SU-DHL-6 (cell line): ENCODE measurements at regions not wholly inside any gene's neighbourhood (a gene's known extent, or its start where the extent isn't known, plus 50 kb on each side); places are given as distances from the start of the nearest gene placed in this dataset.
"Not testable (repeated sequence)": the region's sequence is repeated elsewhere in the genome, so short reads cannot be mapped to it uniquely, and the experiment has no call there.

ENCODE experiments used
- H2AFZ ChIP-seq: fragments of 200-600 bp; sonication (generic); 2 replicates; pipeline ENCODE4 v1.6.1; 2014; ENCODE audit warnings: low read depth, mild to moderate bottlenecking, moderate library complexity, mixed read lengths, antibody characterized with exemption, low read length; ENCODE audit not compliant: severe bottlenecking
- H3F3A ChIP-seq: fragments of 200-600 bp; shearing (Covaris generic); 2 replicates; pipeline ENCODE4 v1.6.0; 2016; ENCODE audit warnings: antibody characterized with exemption, mild to moderate bottlenecking; ENCODE audit not compliant: insufficient read depth
- H3K27ac ChIP-seq: fragments of 200-600 bp; sonication (generic); 2 replicates; pipeline ENCODE4 v1.5.1; 2016; ENCODE audit warnings: low read depth, mild to moderate bottlenecking, low read length, moderate library complexity, mixed read lengths
- H3K27me3 ChIP-seq: fragments of 200-600 bp; sonication (generic), shearing (Covaris generic); 2 replicates; pipeline ENCODE4 v1.6.0; 2014; ENCODE audit warnings: mild to moderate bottlenecking, low read length
- H3K36me3 ChIP-seq: fragments of 200-600 bp; sonication (generic); 2 replicates; pipeline ENCODE4 v1.6.1; 2014; ENCODE audit warnings: mild to moderate bottlenecking, low read length, mixed read lengths
- H3K4me2 ChIP-seq: fragments of 300-600, 200-600 bp; shearing (Covaris generic), sonication (generic); 2 replicates; pipeline ENCODE4 v1.6.0; 2014; ENCODE audit warnings: low read length, low read depth, mild to moderate bottlenecking; ENCODE audit not compliant: poor library complexity, severe bottlenecking
- H3K4me3 ChIP-seq: fragments of 200-600 bp; sonication (generic); 2 replicates; pipeline ENCODE4 v1.5.1; 2014; ENCODE audit warnings: antibody characterized with exemption, low read length, mild to moderate bottlenecking, mixed read lengths; ENCODE audit not compliant: insufficient read depth, poor library complexity, severe bottlenecking
- H3K79me2 ChIP-seq: fragments of 200-600 bp; sonication (generic); 2 replicates; pipeline ENCODE4 v1.6.1; 2014; ENCODE audit warnings: mild to moderate bottlenecking, low read length, moderate library complexity; ENCODE audit not compliant: insufficient read depth
- H3K9ac ChIP-seq: fragments of 200-600 bp; sonication (generic); 2 replicates; pipeline ENCODE4 v1.7.0; 2014; ENCODE audit warnings: mild to moderate bottlenecking, low read length
- H3K9me2 ChIP-seq: fragments of 200-600 bp; sonication (generic); replicated peaks from 2 replicates; pipeline ENCODE4 v1.6.1; 2014; ENCODE audit warnings: low read length; ENCODE audit not compliant: insufficient read depth
- H3K9me3 ChIP-seq: fragments of 200-600 bp; sonication (generic); 2 replicates; pipeline ENCODE4 v1.6.1; 2014; ENCODE audit warnings: low read length, mixed read lengths; ENCODE audit not compliant: insufficient read depth
- H4K20me1 ChIP-seq: fragments of 200-600 bp; sonication (generic); 2 replicates; pipeline ENCODE4 v1.6.1; 2014; ENCODE audit warnings: low read depth, mild to moderate bottlenecking, antibody characterized with exemption, low read length, moderate library complexity, mixed read lengths
- CTCF ChIP-seq: fragments of 200-600 bp; sonication (generic); IDR thresholded peaks from one replicate; pipeline ENCODE4 v1.5.1; 2017; ENCODE audit warnings: antibody characterized with exemption, mild to moderate bottlenecking, low read length, moderate library complexity; ENCODE audit not compliant: insufficient read depth, poor library complexity, severe bottlenecking
- EZH2phosphoT487 ChIP-seq: fragments of 200-600 bp; sonication (generic), shearing (Covaris generic); conservative IDR thresholded peaks from 2 replicates; pipeline ENCODE4 v1.6.1; 2018; ENCODE audit warnings: mild to moderate bottlenecking, antibody characterized with exemption, low read length, moderate library complexity, mixed read lengths

GRCh38 chr3:166860217-166860616, 519.9 kb downstream of the ZBBX start:
- TF ChIP-seq EZH2phosphoT487 (no peak), CTCF (no peak)
- Histone ChIP-seq H3K4me2 (no peak overlapping the region), H3K27ac (no peak overlapping the region)

GRCh38 chr3:166844329-166844728, 535.8 kb downstream of the ZBBX start:
- H3K36me3 ChIP-seq = no peaks in the 10 kb centered on the region
- H3K79me2 ChIP-seq = no peaks in the 10 kb centered on the region
- H3F3A ChIP-seq = no peaks in the 10 kb centered on the region
- H3K4me3 ChIP-seq = no peak overlapping the region
- no peaks in the 10 kb centered on the region for H3K27me3 ChIP-seq
- H3K4me2 ChIP-seq = no peak overlapping the region
- no peaks in the 10 kb centered on the region for H3K9me3 ChIP-seq
- TF ChIP-seq EZH2phosphoT487 = no peak
- TF ChIP-seq CTCF = no peak
- no peaks in the 10 kb centered on the region for H3K9me2 ChIP-seq
- H4K20me1 ChIP-seq = no peaks in the 10 kb centered on the region
- H3K27ac ChIP-seq = no peak overlapping the region
- no peak overlapping the region for H2AFZ ChIP-seq
- H3K9ac ChIP-seq = no peak overlapping the region

More at GRCh38 chr3:166860217-166860616, 519.9 kb downstream of the ZBBX start:
- Histone ChIP-seq H3K9ac (no peak overlapping the region), H2AFZ (peak overlapping the region; percentile 86), H3K4me3 (no peak overlapping the region), H3F3A (no peaks in the 10 kb centered on the region), H3K9me3 (peaks cover 8% of the 10 kb centered on the region; the same call in 1 of the 2 replicates), H4K20me1 (no peaks in the 10 kb centered on the region), H3K79me2 (no peaks in the 10 kb centered on the region), H3K36me3 (no peaks in the 10 kb centered on the region), H3K9me2 (no peaks in the 10 kb centered on the region), H3K27me3 (no peaks in the 10 kb centered on the region)

GRCh38 chr3:166842784-166843183, 537.3 kb downstream of the ZBBX start:
- not testable (repeated sequence) for H3K4me2 ChIP-seq, H3K36me3 ChIP-seq, H3F3A ChIP-seq, H3K79me2 ChIP-seq, H3K27ac ChIP-seq, H3K9me3 ChIP-seq, H3K9me2 ChIP-seq, H3K9ac ChIP-seq, H3K4me3 ChIP-seq, H2AFZ ChIP-seq, H4K20me1 ChIP-seq, H3K27me3 ChIP-seq

GRCh38 chr3:166837535-166837934, 542.6 kb downstream of the ZBBX start:
- no peak for TF ChIP-seq EZH2phosphoT487
- TF ChIP-seq CTCF = peak; percentile 55
- Histone ChIP-seq H4K20me1 (no peaks in the 10 kb centered on the region), H3K4me3 (no peak overlapping the region)

More at GRCh38 chr3:166837535-166837934, 542.6 kb downstream of the ZBBX start:
- Histone ChIP-seq H3K4me2 (no peak overlapping the region), H3K9ac (no peak overlapping the region), H3K27ac (no peak overlapping the region), H3K9me3 (no peaks in the 10 kb centered on the region), H3F3A (no peaks in the 10 kb centered on the region), H3K36me3 (no peaks in the 10 kb centered on the region), H3K79me2 (no peaks in the 10 kb centered on the region), H3K27me3 (no peaks in the 10 kb centered on the region), H2AFZ (no peak overlapping the region), H3K9me2 (no peaks in the 10 kb centered on the region)
